GM19035 (cell line): ENCODE measurements at regions not wholly inside any gene's neighbourhood (a gene's known extent, or its start where the extent isn't known, plus 50 kb on each side); places are given as distances from the start of the nearest gene placed in this dataset.
"Not testable (repeated sequence)": the region's sequence is repeated elsewhere in the genome, so short reads cannot be mapped to it uniquely, and the experiment has no call there.

Source experiments
- ATAC-seq: cut with Tn5 transposase; IDR thresholded peaks from one replicate; pipeline ENCODE4 v1.9.1; 2021; ENCODE audit not compliant: unreplicated experiment

DNA sequence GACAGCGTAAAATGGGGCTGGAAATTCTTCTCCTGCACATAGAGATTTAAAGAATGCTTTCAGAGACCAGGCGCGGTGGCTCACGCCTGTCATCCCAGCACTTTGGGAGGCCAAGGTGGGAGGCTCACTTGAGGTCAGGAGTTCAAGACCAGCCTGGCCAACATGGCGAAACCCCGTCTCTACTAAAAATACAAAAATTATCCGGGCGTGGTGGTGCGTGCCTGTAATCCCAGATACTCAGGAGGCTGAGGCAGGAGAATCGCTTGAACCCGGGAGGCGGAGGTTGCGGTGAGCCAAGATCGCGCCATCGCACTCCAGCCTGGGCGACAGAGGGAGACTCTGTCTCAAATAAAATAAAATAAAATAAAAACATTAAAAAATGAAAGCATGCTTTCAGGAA is 107.4 kb downstream of the CRLF2 start:
- not testable (repeated sequence) for ATAC-seq

DNA sequence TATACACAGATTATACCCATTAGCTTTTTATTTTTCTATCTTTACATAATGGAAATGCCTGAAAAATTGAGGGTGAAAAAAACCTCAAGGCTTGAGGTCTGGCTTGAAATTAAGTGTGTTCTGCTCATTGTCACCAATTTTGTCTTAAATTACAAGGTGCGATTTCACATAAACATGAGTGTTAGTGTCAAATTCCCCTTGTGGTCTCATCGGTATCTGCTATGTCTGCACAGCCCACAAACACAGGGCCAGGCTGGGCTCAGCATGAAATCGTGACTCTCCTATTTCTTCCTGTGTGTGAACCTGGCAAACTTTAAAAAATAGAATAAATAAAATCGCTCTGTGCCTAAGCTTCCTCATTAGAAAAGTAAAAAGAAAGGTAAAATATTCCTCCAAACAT is 109.1 kb downstream of the CRLF2 start:
- ATAC-seq, result no peak

DNA sequence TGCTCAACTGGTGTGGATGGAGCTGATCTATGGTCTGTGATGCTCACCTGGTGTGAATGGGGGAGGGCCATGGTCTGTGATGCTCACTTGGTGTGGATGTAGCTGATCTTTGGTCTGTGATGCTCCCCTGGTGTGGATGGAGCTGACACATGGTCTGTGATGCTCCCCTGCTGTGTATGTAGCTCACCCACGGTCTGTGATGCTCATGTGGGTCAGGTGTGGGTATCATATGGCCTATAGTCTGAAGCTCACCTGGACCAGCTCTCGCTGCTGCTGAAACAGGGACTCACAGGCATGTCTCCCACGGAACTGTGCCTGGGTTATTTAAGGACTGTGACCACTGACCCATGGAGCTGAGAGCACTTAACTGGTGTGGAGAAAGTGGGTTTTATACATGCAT is 109.7 kb downstream of the CRLF2 start:
- no peak for ATAC-seq

DNA sequence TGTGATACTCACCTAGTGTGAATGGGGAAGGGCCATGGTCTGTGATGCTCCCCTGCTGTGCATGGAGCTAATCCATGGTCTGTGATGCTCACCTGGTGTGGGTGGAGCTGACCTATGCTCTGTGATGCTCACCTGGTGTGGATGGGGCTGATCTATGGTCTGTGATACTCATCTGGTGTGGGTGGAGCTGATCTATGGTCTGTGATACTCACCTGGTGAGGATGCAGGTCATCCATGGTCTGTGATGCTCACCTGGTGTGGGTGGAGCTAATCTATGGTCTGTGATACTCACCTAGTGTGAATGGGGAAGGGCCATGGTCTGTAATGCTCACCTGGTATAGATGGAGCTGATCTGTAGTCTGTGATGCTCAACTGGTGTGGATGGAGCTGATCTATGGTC is 110.2 kb downstream of the CRLF2 start:
- not testable (repeated sequence) for ATAC-seq

DNA sequence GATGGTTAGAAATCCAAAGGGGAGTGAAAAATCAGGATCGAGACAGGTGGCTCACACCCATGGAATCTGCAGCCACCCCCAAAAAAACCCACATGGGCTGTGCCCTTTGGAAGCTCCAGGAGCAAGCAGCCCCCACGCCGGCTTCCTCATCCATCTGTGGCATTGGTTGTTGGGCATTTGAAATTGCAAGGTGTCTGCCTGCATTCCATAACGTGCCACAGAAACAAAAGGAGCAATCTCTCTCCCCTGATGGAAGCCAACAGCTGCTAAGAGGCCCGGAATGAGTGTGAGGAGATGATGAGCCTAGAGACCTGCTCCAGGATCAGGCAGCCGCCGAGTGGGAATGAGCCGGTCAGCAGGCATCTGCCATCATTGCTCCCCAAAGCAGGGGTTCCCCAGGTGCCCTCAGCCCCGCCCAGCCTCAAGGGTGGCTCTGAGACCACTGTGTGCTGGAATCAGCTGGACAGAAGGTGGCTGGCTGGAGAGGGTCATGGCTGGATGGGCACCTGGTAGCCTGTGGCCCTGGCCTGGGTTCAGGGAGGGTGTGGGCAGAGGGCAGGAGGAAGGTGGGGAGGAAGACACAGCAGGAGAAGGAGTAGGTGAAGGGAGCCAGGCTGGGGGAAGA is 113.2 kb downstream of the CRLF2 start:
- ATAC-seq, result no peak

GRCh38 chrX:1097328-1097727 is 115.1 kb downstream of the CRLF2 start:
- ATAC-seq, result no peak

DNA sequence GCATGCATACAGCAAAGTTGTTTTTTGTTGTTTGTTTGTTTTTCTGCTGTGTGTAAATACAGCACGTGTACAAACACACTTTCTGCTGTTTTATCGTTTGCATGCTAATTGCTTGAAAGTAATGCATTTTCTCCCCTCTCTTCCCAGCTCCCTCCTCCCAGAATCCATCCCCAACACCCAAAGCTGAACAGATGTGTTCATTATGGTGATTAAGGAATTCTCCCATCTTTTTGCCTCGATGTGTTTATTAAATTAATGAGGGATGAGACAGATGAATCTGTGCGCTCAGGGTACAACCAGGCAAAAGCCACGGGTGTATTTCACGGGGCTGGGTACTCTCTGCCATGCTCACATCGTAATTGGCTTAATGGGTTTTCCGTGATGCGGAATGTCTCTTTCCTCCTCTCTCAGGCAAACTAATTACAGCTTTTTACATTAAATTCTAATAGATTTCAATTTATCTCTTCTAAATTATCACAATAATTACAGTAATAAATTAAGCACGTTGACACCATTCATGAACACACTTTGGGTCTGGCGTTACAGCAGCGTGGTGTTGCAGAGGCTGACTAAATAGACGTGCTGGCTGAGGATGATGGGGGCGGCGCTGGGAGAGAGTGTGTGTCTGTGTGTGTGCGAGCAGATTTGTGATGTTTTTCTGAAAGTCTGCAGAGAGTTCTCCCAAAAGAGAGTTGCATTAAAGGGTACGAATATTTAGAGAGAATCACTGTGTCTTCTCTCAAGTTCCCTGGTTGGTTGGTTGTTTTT is 117.7 kb downstream of the CRLF2 start:
- ATAC-seq, result no peak

GRCh38 chrX:1093586-1094421 is 118.6 kb downstream of the CRLF2 start:
- no peak for ATAC-seq

DNA sequence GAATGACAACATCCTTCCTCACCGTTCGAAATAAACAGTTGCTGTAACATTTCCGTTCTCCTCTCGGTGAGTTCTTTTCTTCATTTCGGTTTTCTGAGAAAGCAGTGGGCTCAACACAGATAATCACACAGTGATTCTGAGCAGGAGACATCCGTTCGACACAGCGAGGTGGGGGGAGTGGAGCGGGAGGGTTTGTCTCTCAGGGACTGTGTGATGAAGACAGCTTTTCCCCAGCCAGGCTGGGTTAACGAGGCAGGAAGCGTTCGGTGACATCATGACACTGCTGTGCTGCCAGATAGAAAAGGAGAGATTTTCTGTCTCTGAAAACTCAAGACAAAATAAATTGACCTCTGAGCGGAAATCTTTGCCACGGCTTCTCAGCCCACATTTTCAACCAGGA is 119.3 kb downstream of the CRLF2 start:
- ATAC-seq, result no peak

DNA sequence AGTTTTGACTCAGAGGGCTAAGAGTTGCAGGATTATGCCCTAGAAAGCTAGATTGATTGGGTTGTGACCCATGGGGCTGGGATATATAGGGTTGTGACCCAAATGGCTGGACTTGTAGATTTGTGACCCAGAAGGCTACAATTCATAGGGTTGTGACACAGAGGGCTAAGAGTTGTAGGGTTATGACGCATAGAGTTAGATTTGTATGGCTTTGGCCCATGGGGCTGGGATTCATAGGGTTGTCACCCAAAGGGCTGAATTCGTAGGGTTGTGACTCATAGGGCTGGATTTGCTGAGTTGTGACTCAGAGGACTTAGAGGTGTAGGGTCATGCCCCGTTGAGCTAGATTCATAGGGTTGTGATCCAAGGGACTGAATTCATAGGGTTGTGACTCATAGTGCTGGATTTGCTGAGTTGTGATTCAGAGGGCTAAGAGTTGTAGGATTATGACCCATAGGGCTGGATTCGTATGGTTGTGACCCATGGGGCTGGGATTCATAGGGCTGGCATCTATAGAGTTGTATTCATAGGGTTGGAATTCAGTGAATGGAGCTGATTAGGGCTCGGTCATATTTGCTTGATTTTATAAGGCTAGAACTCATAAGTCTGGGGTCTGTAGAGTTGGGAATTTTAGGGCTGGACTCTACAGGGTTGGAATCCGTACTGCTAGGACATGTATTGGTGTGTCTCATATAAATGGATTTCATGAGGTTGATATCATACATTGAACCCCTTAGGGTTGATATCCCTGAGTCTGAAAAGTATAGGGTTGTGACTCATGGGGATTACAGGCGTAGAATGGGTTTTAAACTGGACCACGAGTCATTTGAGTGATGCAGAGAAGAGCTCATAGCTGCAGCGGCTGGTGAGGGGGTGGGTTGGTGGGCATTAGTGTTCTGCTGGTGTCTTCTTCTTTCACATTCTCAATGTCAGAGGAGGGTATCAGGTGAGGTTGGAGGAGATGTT is 125.7 kb downstream of the CRLF2 start:
- ATAC-seq, result no peak

- ATAC-seq, result not testable (repeated sequence)
Observed at GRCh38 chrX:1085871-1086270, 126.6 kb downstream of the CRLF2 start.

- ATAC-seq, result no peak
Observed at GRCh38 chrX:1084689-1085088, 127.8 kb downstream of the CRLF2 start.

DNA sequence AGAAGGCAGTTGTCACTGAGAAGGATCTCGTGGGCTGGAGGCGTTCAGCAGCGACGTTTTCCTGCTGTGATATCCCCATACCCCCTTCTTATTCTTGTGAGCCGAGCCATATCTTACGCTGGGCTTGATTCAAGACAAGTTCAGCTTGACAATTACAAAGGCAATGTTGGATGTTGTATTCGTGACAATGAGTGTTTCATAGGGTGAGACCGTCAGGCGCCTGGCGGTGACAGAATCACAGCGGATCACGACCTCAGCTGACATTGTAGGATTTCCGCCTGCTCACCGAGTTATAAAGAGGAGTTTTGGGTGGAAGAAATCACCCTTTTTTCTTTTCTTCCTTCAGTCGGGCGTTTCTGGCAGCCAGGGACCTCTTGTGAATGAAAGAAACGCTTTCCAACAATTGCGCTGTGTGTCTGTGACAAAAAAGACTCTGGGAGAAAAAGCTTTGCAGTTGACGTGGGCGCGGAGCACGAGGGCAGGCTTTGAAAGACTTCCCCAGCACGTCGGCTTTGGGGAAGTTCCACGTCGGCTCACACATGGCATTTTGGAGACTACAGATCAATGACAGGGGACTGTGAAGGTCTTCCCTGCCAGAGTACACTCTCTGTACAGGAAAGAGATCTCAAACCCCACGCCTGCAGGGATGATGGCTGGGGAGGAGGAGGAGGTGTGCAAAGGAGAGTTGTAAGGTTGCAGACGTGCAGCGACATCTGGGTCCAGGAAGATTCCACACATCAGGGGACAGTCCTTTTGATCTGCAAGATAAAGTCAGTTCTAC is 135.4 kb downstream of the CRLF2 start:
- no peak for ATAC-seq

- no peak for ATAC-seq
Observed at GRCh38 chrX:1075741-1076140, 136.7 kb downstream of the CRLF2 start.

- ATAC-seq, result no peak
Observed at GRCh38 chrX:1075156-1075555, 137.3 kb downstream of the CRLF2 start.

DNA sequence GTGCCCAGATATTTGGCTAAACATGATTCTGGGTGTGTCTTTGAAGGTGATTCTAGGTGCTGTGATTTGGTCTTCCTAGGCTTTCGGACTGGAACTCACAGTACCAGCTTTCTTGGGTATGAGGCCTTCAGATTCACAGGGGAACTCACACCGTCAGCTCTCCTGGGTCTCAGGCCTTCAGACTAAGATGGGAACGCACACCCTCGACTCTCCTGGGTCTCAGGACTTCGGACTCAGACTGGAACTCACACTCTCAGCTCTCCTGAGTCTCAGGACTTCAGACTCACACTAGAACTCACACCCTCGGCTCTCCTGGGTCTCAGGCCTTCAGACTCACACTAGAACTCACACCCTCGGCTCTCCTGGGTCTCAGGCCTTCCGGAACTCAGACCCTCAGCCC is 137.7 kb downstream of the CRLF2 start:
- ATAC-seq, result no peak

DNA sequence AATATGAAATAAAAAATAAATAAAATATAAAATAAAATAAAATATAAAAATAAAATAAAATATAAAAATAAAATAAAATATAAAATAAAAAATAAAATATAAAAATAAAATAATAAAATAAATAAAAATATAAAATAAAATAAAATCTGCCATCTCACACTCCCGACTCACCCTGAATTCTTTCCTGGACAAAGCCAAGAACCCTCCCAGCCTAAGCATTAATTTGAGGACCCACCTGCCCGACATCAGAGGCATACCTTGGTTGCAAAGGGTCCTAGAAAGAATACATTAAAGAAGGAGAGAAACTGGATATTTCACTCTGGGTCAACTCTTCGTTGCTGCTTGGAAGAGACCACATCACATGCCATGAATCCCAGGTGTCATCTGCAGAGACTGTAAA is 138.3 kb downstream of the CRLF2 start:
- ATAC-seq, result no peak

DNA sequence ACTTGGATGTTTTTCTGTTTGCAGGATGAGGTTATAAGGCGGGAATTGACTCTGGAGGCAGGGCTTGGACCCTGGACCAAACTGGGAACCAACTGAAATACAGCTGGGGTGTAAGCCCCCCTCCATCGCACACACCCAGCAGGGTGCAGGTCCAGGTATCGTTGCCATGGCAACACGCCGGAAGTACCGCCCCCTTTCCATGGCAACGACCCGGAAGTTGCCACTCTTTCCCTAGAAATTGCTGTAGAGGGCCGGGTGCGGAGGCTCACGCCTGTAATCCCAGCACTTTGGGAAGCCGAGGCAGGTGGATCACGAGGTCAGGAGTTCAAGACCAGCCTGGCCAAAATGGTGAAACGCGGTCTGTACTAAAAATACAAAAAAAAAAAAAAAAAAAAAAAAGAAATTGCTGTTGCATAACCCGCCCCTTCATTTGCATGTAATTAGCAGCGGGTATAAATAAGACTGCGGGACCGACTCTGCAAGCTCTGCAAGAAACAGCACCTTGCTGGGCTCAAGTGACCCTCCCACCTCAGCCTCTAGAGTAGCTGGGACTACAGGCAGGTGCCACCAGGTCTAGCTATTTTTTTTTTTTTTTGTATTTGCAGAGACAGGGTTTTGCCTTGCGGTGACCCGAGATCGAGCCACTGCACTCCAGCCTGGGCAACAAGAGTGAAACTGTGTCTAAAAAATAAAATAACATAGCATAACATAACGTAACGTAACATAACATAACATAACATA is 139.6 kb downstream of the CRLF2 start:
- no peak for ATAC-seq

- no peak for ATAC-seq
Observed at GRCh38 chrX:1071351-1071750, 141.1 kb downstream of the CRLF2 start.
